Natural killer cell (primary cell): ENCODE measurements at regions not wholly inside any gene's neighbourhood (a gene's known extent, or its start where the extent isn't known, plus 50 kb on each side); places are given as distances from the start of the nearest gene placed in this dataset.

Experiments
- ATAC-seq, 3 donors: fragments of 150-1000 bp in 2 of 3; fragments of 200-7000 bp in 1 of 3; cut with Tn5 transposase; 1 replicate in 1 of 3; 2 replicates in 2 of 3; pipeline ENCODE4 v1.10.0; 2021; ENCODE audit warnings: mild to moderate bottlenecking in 2 of 3, moderate library complexity in 2 of 3
- DNase-seq, 2 donors: peaks; one replicate each; pipeline versions ENCODE4 v3.0.0 to v3.0.0-alpha.2; 2013 to 2021; ENCODE audit warnings: mixed read lengths in 1 of 2
- H3K27ac ChIP-seq: one replicate; pipeline ENCODE4 v1.5.1; 2013; ENCODE audit warnings: mild to moderate bottlenecking, low read length
- H3K27me3 ChIP-seq: one replicate; pipeline ENCODE4 v1.6.1; 2013; ENCODE audit warnings: low read length; ENCODE audit not compliant: control insufficient read depth, insufficient read depth
- H3K36me3 ChIP-seq: one replicate; pipeline ENCODE4 v1.6.1; 2013; ENCODE audit warnings: low read length; ENCODE audit not compliant: control insufficient read depth, insufficient read depth
- H3K4me1 ChIP-seq: one replicate; pipeline ENCODE4 v1.6.1; 2013; ENCODE audit warnings: low read length; ENCODE audit not compliant: control insufficient read depth, insufficient read depth
- H3K4me3 ChIP-seq: one replicate; pipeline ENCODE4 v1.5.1; 2013; ENCODE audit warnings: low read length
- H3K9me3 ChIP-seq: one replicate; pipeline ENCODE4 v1.6.1; 2013; ENCODE audit warnings: low read length; ENCODE audit not compliant: control insufficient read depth, insufficient read depth
- H3K27ac Mint-ChIP-seq, 2 donors: one replicate each; pipeline ENCODE4 v1.8.0; 2022; ENCODE audit warnings: mild to moderate bottlenecking in 2 of 2, mixed read lengths in 2 of 2, moderate library complexity in 1 of 2
- H3K27me3 Mint-ChIP-seq, 2 donors: one replicate each; pipeline ENCODE4 v1.8.0; 2022; ENCODE audit warnings: low read depth in 2 of 2, mixed read lengths in 2 of 2
- H3K36me3 Mint-ChIP-seq: one replicate; pipeline ENCODE4 v1.8.0; 2022; ENCODE audit warnings: mixed read lengths
- H3K4me1 Mint-ChIP-seq, 2 donors: one replicate each; pipeline ENCODE4 v1.8.0; 2022; ENCODE audit warnings: mixed read lengths in 2 of 2
- H3K4me3 Mint-ChIP-seq: one replicate; pipeline ENCODE4 v1.8.0; 2022; ENCODE audit warnings: mild to moderate bottlenecking, moderate library complexity, mixed read lengths
- H3K9me3 Mint-ChIP-seq, 2 donors: one replicate each; pipeline ENCODE4 v1.8.0; 2022; ENCODE audit warnings: mixed read lengths in 2 of 2
- WGBS: methylation state at CpG from one replicate; pipeline ENCODE4 v1.1.7; 2013; ENCODE audit warnings: missing lambda C conversion rate; ENCODE audit not compliant: insufficient coverage; 5-methylcytosine and 5-hydroxymethylcytosine counted together
- intact Hi-C: fragments of 100-400 bp; cut with micrococcal nuclease; formaldehyde crosslinking; loops from one replicate; pipeline ENCODE4 v1.14.2; 2022
- TF ChIP-seq, protein P1 (sequence below): fragments of 200-600 bp; IDR thresholded peaks from one replicate; pipeline ENCODE4 v1.8.0; 2022; ENCODE audit warnings: antibody characterized with exemption

DNA sequence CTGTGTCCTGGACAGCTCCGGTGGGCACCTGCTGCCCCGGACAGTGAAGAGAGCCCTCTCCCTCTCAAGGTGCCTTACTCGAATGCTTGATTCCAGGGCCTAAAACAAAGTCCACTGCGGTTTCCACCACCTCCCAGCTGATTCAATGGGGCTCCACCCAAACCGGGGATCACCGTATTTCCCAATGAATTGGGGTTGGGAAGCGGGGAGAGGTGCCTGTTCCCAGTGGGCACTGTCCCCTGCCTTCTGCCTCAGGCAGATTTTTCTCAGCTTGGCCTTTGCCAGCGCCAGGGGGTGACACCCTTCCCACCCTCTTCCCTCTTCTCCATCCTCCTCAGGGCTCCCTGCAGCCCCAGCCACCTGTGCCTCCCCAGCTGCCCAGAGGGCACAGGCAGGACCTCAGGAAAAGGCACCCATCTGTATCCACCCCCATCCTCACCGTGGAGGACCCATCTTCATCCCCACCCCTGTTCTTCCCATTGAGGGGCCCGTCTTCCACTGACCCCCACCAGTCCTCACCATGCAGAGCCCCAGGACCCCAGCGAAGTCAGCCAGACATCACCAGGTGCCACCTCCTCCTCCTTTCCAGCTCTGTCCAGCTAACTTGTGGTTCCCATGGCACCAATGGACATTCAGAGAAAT, 66.7 kb upstream of the HPCAL1 start:
- Histone ChIP-seq H3K27ac (no peak overlapping the region), H3K4me3 (no peak overlapping the region), H3K36me3 (no peaks in the 10 kb centered on the region), H3K4me1 (peaks cover 23% of the 10 kb centered on the region), H3K9me3 (no peaks in the 10 kb centered on the region), H3K27me3 (no peaks in the 10 kb centered on the region)
- TF ChIP-seq, protein P1, sequence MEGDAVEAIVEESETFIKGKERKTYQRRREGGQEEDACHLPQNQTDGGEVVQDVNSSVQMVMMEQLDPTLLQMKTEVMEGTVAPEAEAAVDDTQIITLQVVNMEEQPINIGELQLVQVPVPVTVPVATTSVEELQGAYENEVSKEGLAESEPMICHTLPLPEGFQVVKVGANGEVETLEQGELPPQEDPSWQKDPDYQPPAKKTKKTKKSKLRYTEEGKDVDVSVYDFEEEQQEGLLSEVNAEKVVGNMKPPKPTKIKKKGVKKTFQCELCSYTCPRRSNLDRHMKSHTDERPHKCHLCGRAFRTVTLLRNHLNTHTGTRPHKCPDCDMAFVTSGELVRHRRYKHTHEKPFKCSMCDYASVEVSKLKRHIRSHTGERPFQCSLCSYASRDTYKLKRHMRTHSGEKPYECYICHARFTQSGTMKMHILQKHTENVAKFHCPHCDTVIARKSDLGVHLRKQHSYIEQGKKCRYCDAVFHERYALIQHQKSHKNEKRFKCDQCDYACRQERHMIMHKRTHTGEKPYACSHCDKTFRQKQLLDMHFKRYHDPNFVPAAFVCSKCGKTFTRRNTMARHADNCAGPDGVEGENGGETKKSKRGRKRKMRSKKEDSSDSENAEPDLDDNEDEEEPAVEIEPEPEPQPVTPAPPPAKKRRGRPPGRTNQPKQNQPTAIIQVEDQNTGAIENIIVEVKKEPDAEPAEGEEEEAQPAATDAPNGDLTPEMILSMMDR: no peak
- Mint-ChIP-seq H3K4me1 (peaks cover 25 to 38% of the 10 kb centered on the region in 2 donors), H3K4me3 (peak overlapping the region; percentile 43), H3K27me3 (peaks cover 0 to 9% of the 10 kb centered on the region in 2 donors), H3K27ac (no peak overlapping the region), H3K36me3 (no peaks in the 10 kb centered on the region), H3K9me3 (peaks cover 0 to 3% of the 10 kb centered on the region in 2 donors)
- DNase-seq: no peak
- ATAC-seq: no peak
- intact Hi-C loops: no loop called here
- 88% methylated on average over 11 of the region's 11 CpGs for WGBS

DNA sequence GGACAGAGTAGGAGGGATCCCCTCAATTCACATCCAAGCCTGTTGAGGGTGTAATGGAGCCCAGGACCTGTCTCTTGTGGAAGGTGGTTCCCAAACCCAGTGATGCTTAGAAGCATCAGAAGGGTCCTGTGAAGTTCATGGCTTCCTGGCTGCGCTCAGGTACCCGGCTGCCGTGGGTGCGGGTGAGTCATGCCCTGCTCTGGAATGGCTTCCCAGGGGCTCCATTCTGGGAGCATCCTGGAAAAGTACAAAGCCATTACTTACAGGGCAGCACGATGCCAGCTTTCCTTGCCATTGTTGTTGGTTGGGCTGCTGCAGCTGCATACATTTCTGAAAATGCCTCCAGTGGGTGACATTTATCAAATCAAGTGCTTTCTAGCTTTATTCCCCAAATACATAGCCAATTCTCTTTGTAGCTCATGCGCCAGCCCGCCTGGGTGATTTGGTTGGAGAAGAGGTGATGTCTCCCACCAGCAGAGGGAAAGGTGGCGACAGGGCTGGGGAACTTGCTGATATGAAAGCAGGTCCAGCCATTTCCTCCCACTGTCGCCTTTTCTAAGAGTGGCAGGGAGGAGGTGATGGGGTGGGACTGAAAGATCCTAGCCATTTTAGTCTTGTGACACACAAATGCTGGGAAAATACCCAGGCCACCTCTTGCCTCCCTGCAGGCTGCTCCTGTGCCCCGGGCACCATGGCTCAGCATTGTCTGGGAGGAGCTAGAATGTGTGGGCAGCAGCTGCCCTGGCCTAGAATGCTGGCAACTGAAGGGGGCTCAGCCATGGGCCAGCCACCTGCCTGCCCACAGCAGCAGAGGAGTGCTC, 65.9 kb upstream of the HPCAL1 start:
- H3K9me3 Mint-ChIP-seq: peaks cover 0 to 3% of the 10 kb centered on the region in 2 donors
- H3K36me3 ChIP-seq: no peaks in the 10 kb centered on the region
- no peak overlapping the region for H3K4me3 ChIP-seq
- ATAC-seq: no peak
- DNase-seq: no peak
- H3K4me3 Mint-ChIP-seq: no peak overlapping the region
- H3K27ac Mint-ChIP-seq: no peak overlapping the region
- 81% methylated on average over 8 of the region's 10 CpGs for WGBS
- intact Hi-C loops: no loop called here
- peaks cover 23% of the 10 kb centered on the region for H3K4me1 ChIP-seq
- TF ChIP-seq, protein P1: no peak
- H3K27me3 ChIP-seq: no peaks in the 10 kb centered on the region
- H3K4me1 Mint-ChIP-seq: peaks cover 25 to 38% of the 10 kb centered on the region in 2 donors
- H3K27me3 Mint-ChIP-seq: peaks cover 0 to 9% of the 10 kb centered on the region in 2 donors
- H3K27ac ChIP-seq: no peak overlapping the region
- no peaks in the 10 kb centered on the region for H3K36me3 Mint-ChIP-seq
- H3K9me3 ChIP-seq: no peaks in the 10 kb centered on the region

DNA sequence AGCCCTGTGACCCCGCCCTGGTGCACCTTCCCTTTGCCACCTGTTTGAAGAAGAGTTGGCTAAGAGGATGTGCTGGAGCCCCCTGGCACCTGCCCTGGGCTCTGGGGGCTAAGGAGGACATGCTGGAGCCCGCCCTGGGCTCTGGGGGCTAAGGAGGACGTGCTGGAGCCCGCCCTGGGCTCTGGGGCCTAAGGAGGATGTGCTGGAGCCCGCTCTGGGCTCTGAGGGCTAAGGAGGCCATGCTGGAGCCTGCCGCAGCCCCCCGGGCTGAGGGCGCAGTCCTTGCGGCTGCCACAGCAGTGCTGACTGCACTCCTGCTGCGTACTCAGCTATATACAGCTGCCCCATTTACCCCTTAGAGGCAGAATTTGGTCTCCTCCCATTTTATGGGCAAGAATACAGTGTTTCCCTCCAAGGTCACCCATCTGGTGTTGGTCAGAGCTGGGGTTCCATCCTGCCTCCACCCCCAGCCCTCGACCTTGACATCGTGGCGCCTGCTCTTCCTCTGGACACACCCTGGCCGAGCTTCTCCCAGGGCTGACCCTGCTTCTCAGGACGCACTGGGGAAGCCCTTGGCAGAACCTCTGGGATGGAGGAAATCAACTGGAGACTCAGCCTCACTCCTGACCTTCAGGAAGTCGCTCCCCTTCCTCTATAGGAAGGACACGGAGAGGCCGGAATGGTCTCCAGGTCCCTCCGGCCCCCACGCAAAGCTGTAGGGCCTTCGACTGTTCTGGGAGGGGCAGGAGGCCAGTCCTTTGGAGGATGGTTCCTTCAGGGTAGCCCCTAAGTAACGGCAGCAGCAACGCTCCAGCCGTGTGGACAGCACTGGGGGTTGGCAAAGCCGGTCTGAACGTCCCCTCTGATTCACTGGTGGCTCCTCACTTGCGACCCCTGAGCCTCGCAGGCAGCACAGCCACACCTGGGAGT, 65.0 kb upstream of the HPCAL1 start:
- Mint-ChIP-seq H3K27ac (no peak overlapping the region), H3K4me3 (no peak overlapping the region), H3K4me1 (peaks cover 22 to 35% of the 10 kb centered on the region in 2 donors), H3K27me3 (peaks cover 0 to 9% of the 10 kb centered on the region in 2 donors), H3K9me3 (peaks cover 0 to 3% of the 10 kb centered on the region in 2 donors), H3K36me3 (no peaks in the 10 kb centered on the region)
- TF ChIP-seq, protein P1: no peak
- peaks cover 20% of the 10 kb centered on the region for H3K4me1 ChIP-seq
- H3K27me3 ChIP-seq: no peaks in the 10 kb centered on the region
- no peak overlapping the region for H3K27ac ChIP-seq
- DNase-seq (no peak), ATAC-seq (no peak)
- WGBS: 86% methylated on average over 28 of the region's 28 CpGs
- H3K9me3 ChIP-seq: no peaks in the 10 kb centered on the region
- intact Hi-C loops: no loop called here
- H3K4me3 ChIP-seq: no peak overlapping the region
- H3K36me3 ChIP-seq: no peaks in the 10 kb centered on the region
